HL-60 (cell line): ENCODE measurements at regions not wholly inside any gene's neighbourhood (a gene's known extent, or its start where the extent isn't known, plus 50 kb on each side); places are given as distances from the start of the nearest gene placed in this dataset.

Experiments
- DNase-seq, 2 experiments: peaks; one replicate each; pipeline ENCODE4 v3.0.0-alpha.2; 2010 to 2020; ENCODE audit warnings: low read depth in 1 of 2, low spot score in 1 of 2
- H3K27ac ChIP-seq: fragments of 250-450 bp; sonication (Bioruptor Pico); replicated peaks from 2 replicates; pipeline ENCODE4 v1.5.1; 2020; ENCODE audit warnings: mild to moderate bottlenecking, moderate library complexity
- H3K27me3 ChIP-seq: fragments of 250-450 bp; sonication (Bioruptor Pico); 2 replicates; pipeline ENCODE4 v1.5.1; 2021; ENCODE audit warnings: mild to moderate bottlenecking, moderate library complexity; ENCODE audit not compliant: insufficient read depth, poor library complexity, severe bottlenecking
- H3K4me3 ChIP-seq: replicated peaks from 2 replicates; pipeline ENCODE4 v1.5.1; 2011; ENCODE audit warnings: mild to moderate bottlenecking, control low read depth, low read length; ENCODE audit not compliant: insufficient read depth
- GABPA ChIP-seq: IDR thresholded peaks from 2 replicates; pipeline ENCODE4 v1.6.1; 2012; ENCODE audit warnings: low read depth
- POLR2AphosphoS5 ChIP-seq: IDR thresholded peaks from 2 replicates; pipeline ENCODE4 v1.6.1; 2012; ENCODE audit warnings: low read depth
- REST ChIP-seq: IDR thresholded peaks from 2 replicates; pipeline ENCODE4 v1.6.1; 2012; ENCODE audit warnings: low read depth; ENCODE audit not compliant: insufficient replicate concordance
- SPI1 ChIP-seq: IDR thresholded peaks from 2 replicates; pipeline ENCODE4 v1.6.1; 2012; ENCODE audit warnings: low read depth, mild to moderate bottlenecking, borderline replicate concordance
- TF ChIP-seq, protein P1 (sequence below): IDR thresholded peaks from one replicate; pipeline ENCODE4 v1.5.1; 2011; ENCODE audit warnings: low read length, control low read depth, inconsistent platforms; ENCODE audit not compliant: insufficient read depth

DNA sequence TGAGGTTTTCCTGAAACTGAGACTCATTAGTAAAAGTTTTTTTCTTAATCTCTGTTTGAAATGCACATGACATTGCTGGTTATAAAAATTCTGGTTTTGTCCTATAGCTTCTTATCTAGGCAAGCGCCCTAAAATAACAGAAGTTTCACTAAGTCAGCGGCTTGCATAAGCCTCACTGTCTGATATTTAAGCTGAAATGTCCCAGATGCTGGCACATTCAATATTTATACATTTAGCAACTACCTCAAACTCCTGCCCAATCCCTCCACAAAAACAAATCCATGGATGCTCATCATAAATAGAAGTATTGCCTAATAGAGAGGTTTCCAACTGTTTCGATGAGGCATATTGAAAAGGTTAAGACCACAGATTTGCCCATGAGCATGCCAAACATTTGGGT is 83.1 kb upstream of the EGR2 start:
- TF ChIP-seq POLR2AphosphoS5 (no peak), GABPA (no peak), SPI1 (no peak), REST (no peak)
- TF ChIP-seq, protein P1, sequence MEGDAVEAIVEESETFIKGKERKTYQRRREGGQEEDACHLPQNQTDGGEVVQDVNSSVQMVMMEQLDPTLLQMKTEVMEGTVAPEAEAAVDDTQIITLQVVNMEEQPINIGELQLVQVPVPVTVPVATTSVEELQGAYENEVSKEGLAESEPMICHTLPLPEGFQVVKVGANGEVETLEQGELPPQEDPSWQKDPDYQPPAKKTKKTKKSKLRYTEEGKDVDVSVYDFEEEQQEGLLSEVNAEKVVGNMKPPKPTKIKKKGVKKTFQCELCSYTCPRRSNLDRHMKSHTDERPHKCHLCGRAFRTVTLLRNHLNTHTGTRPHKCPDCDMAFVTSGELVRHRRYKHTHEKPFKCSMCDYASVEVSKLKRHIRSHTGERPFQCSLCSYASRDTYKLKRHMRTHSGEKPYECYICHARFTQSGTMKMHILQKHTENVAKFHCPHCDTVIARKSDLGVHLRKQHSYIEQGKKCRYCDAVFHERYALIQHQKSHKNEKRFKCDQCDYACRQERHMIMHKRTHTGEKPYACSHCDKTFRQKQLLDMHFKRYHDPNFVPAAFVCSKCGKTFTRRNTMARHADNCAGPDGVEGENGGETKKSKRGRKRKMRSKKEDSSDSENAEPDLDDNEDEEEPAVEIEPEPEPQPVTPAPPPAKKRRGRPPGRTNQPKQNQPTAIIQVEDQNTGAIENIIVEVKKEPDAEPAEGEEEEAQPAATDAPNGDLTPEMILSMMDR, result no peak
- Histone ChIP-seq H3K27me3 (no peaks in the 10 kb centered on the region), H3K27ac (no peak overlapping the region), H3K4me3 (no peak overlapping the region)
- DNase-seq, result no peak

- Histone ChIP-seq H3K4me3 (no peak overlapping the region), H3K27ac (no peak overlapping the region)
- TF ChIP-seq, protein P1, result no peak
- no peak for TF ChIP-seq GABPA
- no peak for TF ChIP-seq POLR2AphosphoS5
- TF ChIP-seq SPI1, result no peak
- TF ChIP-seq REST, result no peak
Measured at GRCh38 chr10:62895063-62895462, 78.9 kb upstream of the EGR2 start.

DNA sequence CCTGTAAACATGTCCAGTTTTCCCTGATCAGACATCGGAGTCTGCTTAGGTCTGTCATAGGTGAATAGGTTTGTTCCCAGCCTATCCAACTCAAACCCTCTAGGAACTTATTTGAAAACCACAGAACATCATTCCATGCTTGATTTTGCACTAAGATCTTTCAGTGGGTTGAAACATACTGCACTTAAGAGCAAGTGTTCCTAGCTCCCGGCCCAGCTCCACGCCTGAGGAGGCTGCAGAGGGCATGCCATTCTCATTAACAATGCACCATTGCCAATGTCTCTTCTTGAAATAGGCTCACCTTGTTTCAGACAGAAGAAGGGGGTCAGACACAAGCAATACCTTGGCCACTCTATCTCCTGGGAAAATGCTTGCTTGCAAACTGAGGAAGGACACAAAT is 78.0 kb upstream of the EGR2 start:
- Histone ChIP-seq H3K4me3 (no peak overlapping the region), H3K27ac (no peak overlapping the region), H3K27me3 (no peaks in the 10 kb centered on the region)
- DNase-seq, result no peak
- no peak for TF ChIP-seq SPI1
- no peak for TF ChIP-seq GABPA
- no peak for TF ChIP-seq POLR2AphosphoS5
- TF ChIP-seq, protein P1, result no peak
- TF ChIP-seq REST, result no peak

More at GRCh38 chr10:62895063-62895462, 78.9 kb upstream of the EGR2 start:
- H3K27me3 ChIP-seq, result no peaks in the 10 kb centered on the region
- DNase-seq, result no peak
